ENCODE measurements at regions not wholly inside any gene's neighbourhood (a gene's known extent, or its start where the extent isn't known, plus 50 kb on each side); places are given as distances from the start of the nearest gene placed in this dataset.

GRCh38 chr18:47317824-47318508 lies 66.5 kb upstream of the SKOR2 start:
- DNase-seq = no peak

GRCh38 chr18:47316924-47317323 lies 65.5 kb upstream of the SKOR2 start:
- DNase-seq = no peak

- DNase-seq = no peak
Observed at GRCh38 chr18:47313901-47314300, 62.4 kb upstream of the SKOR2 start.

GRCh38 chr18:47311585-47311984 lies 60.1 kb upstream of the SKOR2 start:
- no peak for DNase-seq
